IMR-90 (cell line): ENCODE measurements at regions not wholly inside any gene's neighbourhood (a gene's known extent, or its start where the extent isn't known, plus 50 kb on each side); places are given as distances from the start of the nearest gene placed in this dataset.

ENCODE experiments used
- ATAC-seq: fragments of 200-7000 bp; cut with Tn5 transposase; 2 replicates; pipeline ENCODE4 v1.9.1; 2020; ENCODE audit warnings: low read depth, mild to moderate bottlenecking, moderate library complexity
- BruUV-seq: library from RNA; stranded (reverse); fragments of 400-500 nt; replicated peaks from 2 replicates; lab custom pipeline; 2021; lab: Mats Ljungman, UMichigan
- CTCF ChIA-PET: fragments of 300-600 bp; formaldehyde crosslinking; extraction: SDS; loops from one replicate; lab custom pipeline; 2021; ENCODE audit warnings: antibody characterized with exemption; lab: Yijun Ruan, JAX
- POLR2A ChIA-PET: fragments of 300-600 bp; sonication (Branson Sonifier 250); formaldehyde crosslinking; loops from one replicate; lab custom pipeline; 2022; ENCODE audit warnings: antibody characterized with exemption; ENCODE audit not compliant: unreplicated experiment; lab: Charles Lee
- DNase-seq: peaks from one replicate; pipeline ENCODE4 v3.0.0; 2013
- H2AFZ ChIP-seq: replicated peaks from 2 replicates; pipeline ENCODE3; 2013; ENCODE audit warnings: low read length, mild to moderate bottlenecking; ENCODE audit not compliant: poor library complexity
- H2AK5ac ChIP-seq: 2 replicates; pipeline ENCODE4 v1.6.1; 2013; ENCODE audit warnings: low read depth, low read length, inconsistent platforms
- H2AK9ac ChIP-seq: replicated peaks from 2 replicates; pipeline ENCODE3; 2013; ENCODE audit warnings: mild to moderate bottlenecking, low read depth, low read length, moderate library complexity; ENCODE audit not compliant: poor library complexity
- H2BK120ac ChIP-seq: 2 replicates; pipeline ENCODE4 v1.6.1; 2013; ENCODE audit warnings: low read depth, low read length, inconsistent platforms
- H2BK15ac ChIP-seq: 3 replicates; pipeline ENCODE4 v1.6.1; 2013; ENCODE audit warnings: low read depth, low read length, inconsistent platforms
- H2BK20ac ChIP-seq: 2 replicates; pipeline ENCODE4 v1.6.1; 2013; ENCODE audit warnings: low read depth, mild to moderate bottlenecking, inconsistent platforms, low read length, moderate library complexity
- H2BK5ac ChIP-seq: 2 replicates; pipeline ENCODE4 v1.6.1; 2013; ENCODE audit warnings: mild to moderate bottlenecking, low read depth, low read length, inconsistent platforms; ENCODE audit not compliant: poor library complexity, severe bottlenecking
- H3K14ac ChIP-seq: replicated peaks from 2 replicates; pipeline ENCODE4 v1.6.1; 2013; ENCODE audit warnings: low read depth, low read length, inconsistent platforms
- H3K18ac ChIP-seq: 2 replicates; pipeline ENCODE4 v1.6.1; 2013; ENCODE audit warnings: low read depth, low read length, control low read depth
- H3K23ac ChIP-seq: 2 replicates; pipeline ENCODE4 v1.6.1; 2013; ENCODE audit warnings: low read depth, low read length, inconsistent platforms
- H3K27ac ChIP-seq: 2 replicates; pipeline ENCODE4 v1.5.1; 2013; ENCODE audit warnings: mild to moderate bottlenecking, control low read depth, low read length; ENCODE audit not compliant: insufficient read depth
- H3K27me3 ChIP-seq: 2 replicates; pipeline ENCODE4 v1.6.1; 2013; ENCODE audit warnings: low read length; ENCODE audit not compliant: control insufficient read depth, insufficient read depth
- H3K36me3 ChIP-seq: 2 replicates; pipeline ENCODE4 v1.6.1; 2013; ENCODE audit warnings: low read length, mixed read lengths; ENCODE audit not compliant: control insufficient read depth, insufficient read depth
- H3K4ac ChIP-seq: 2 replicates; pipeline ENCODE4 v1.6.1; 2013; ENCODE audit warnings: low read depth, low read length, inconsistent platforms
- H3K4me1 ChIP-seq: 2 replicates; pipeline ENCODE4 v1.6.1; 2013; ENCODE audit warnings: low read length, mixed read lengths; ENCODE audit not compliant: control insufficient read depth, insufficient read depth
- H3K4me2 ChIP-seq: 2 replicates; pipeline ENCODE4 v1.6.1; 2013; ENCODE audit warnings: low read depth, mild to moderate bottlenecking, control low read depth, low read length, moderate library complexity
- H3K4me3 ChIP-seq: 2 replicates; pipeline ENCODE4 v1.5.1; 2013; ENCODE audit warnings: low read depth, mild to moderate bottlenecking, control low read depth, low read length, moderate library complexity; ENCODE audit not compliant: insufficient read depth
- H3K56ac ChIP-seq: 2 replicates; pipeline ENCODE4 v1.6.1; 2013; ENCODE audit warnings: low read length, inconsistent platforms; ENCODE audit not compliant: insufficient read depth; ENCODE audit errors: extremely low read depth
- H3K79me1 ChIP-seq, 2 experiments: 2 replicates each; pipeline ENCODE4 v1.6.1; 2013; ENCODE audit warnings: low read length in 2 of 2, inconsistent platforms in 1 of 2, low read depth in 1 of 2
- H3K9ac ChIP-seq: 2 replicates; pipeline ENCODE4 v1.6.1; 2013; ENCODE audit warnings: low read depth, low read length, control low read depth
- H3K9me1 ChIP-seq: 2 replicates; pipeline ENCODE4 v1.6.1; 2013; ENCODE audit warnings: low read length, inconsistent platforms; ENCODE audit not compliant: insufficient read depth
- H3K9me3 ChIP-seq: 2 replicates; pipeline ENCODE4 v1.6.1; 2013; ENCODE audit warnings: low read length; ENCODE audit not compliant: control insufficient read depth, insufficient read depth
- H4K20me1 ChIP-seq: 2 replicates; pipeline ENCODE4 v1.6.1; 2013; ENCODE audit warnings: low read length, inconsistent platforms; ENCODE audit not compliant: insufficient read depth
- H4K5ac ChIP-seq: 2 replicates; pipeline ENCODE4 v1.6.1; 2013; ENCODE audit warnings: mild to moderate bottlenecking, low read depth, low read length, control low read depth
- H4K8ac ChIP-seq, 2 experiments: 2 replicates each; pipeline ENCODE4 v1.6.1; 2013; ENCODE audit warnings: low read depth in 2 of 2, low read length in 2 of 2, control low read depth in 1 of 2, inconsistent platforms in 1 of 2
- H4K91ac ChIP-seq: 2 replicates; pipeline ENCODE4 v1.6.1; 2013; ENCODE audit warnings: low read depth, low read length, inconsistent platforms; ENCODE audit not compliant: insufficient read depth
- BHLHE40 ChIP-seq: fragments of 150-350 bp; IDR thresholded peaks from 2 replicates; pipeline ENCODE4 v1.6.1; 2016; ENCODE audit warnings: mild to moderate bottlenecking, low read depth, low read length
- CHD1 ChIP-seq: IDR thresholded peaks from 2 replicates; pipeline ENCODE4 v1.6.1; 2012; ENCODE audit warnings: low read depth, low read length, improper control_type of control experiment
- FOS ChIP-seq: fragments of 150-350 bp; IDR thresholded peaks from 2 replicates; pipeline ENCODE4 v1.6.1; 2016; ENCODE audit warnings: low read depth, low read length
- MAZ ChIP-seq: IDR thresholded peaks from 2 replicates; pipeline ENCODE4 v1.6.1; 2012; ENCODE audit warnings: low read depth, mild to moderate bottlenecking, low read length, improper control_type of control experiment, moderate library complexity, borderline replicate concordance
- NFE2L2 ChIP-seq: fragments of 150-350 bp; IDR thresholded peaks from 2 replicates; pipeline ENCODE4 v1.6.1; 2016; ENCODE audit warnings: low read depth, mild to moderate bottlenecking, low read length
- RAD21 ChIP-seq: IDR thresholded peaks from 2 replicates; pipeline ENCODE4 v1.6.1; 2012; ENCODE audit warnings: low read length, improper control_type of control experiment
- SMC3 ChIP-seq: fragments of 150-350 bp; IDR thresholded peaks from 2 replicates; pipeline ENCODE4 v1.6.1; 2016; ENCODE audit warnings: low read depth, mild to moderate bottlenecking, antibody characterized with exemption, low read length, moderate library complexity
- WGBS, 2 experiments: methylation state at CpG; one replicate each; pipeline versions ENCODE4 v1.1.5 to v1.1.7; 2013; ENCODE audit warnings: missing lambda C conversion rate in 2 of 2; ENCODE audit not compliant: insufficient read length in 1 of 2; ENCODE audit errors: extremely low coverage in 2 of 2; 5-methylcytosine and 5-hydroxymethylcytosine counted together
- dilution Hi-C: fragments of 300-500 bp; cut with HindIII; formaldehyde crosslinking; loops from one replicate; pipeline ENCODE4 v1.14.3; 2018; ENCODE audit warnings: low sequenced_read_pairs; ENCODE audit not compliant: unreplicated experiment
- in situ Hi-C: fragments of 300-500 bp; cut with MboI; formaldehyde crosslinking; loops from 3 replicates; pipeline ENCODE4 v1.14.3; 2019; ENCODE audit warnings: low sequenced_read_pairs, inconsistent platforms, mixed read lengths
- intact Hi-C: fragments of 100-400 bp; cut with micrococcal nuclease; formaldehyde crosslinking; loops from 2 replicates; pipeline ENCODE4 v1.10.0; 2022
- TF ChIP-seq, protein P1 (sequence below): conservative IDR thresholded peaks from 2 replicates; pipeline ENCODE4 v1.5.1; 2012; ENCODE audit warnings: mild to moderate bottlenecking, low read depth, low read length, improper control_type of control experiment
- TF ChIP-seq, protein P2 (sequence below): fragments of 150-350 bp; IDR thresholded peaks from 2 replicates; pipeline ENCODE4 v1.6.1; 2016; ENCODE audit warnings: low read depth, mild to moderate bottlenecking, low read length, moderate library complexity, borderline replicate concordance

DNA sequence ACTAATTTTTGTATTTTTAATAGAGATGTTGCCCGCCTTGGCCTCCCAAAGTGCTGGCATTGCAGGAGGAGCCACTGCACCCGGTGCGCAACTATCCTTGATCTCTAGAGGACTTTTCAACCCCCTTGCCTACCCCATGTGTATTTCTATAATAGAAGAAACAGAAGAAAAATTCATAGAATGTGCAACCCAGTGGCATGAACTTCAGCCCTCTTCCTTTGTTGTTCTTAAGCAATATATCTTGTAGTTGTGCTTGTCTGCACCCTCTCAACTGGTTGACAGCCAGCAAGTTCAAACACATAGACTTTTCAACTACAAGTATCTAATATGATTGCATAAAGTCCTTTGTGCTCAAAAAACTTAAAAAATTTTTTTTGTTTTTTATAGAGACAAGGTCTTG lies 72.3 kb upstream of the NCOA3 start:
- no peak overlapping the region for H3K14ac ChIP-seq
- no peak overlapping the region for H4K5ac ChIP-seq
- H4K20me1 ChIP-seq, result no peaks in the 10 kb centered on the region
- WGBS, 2 experiments, result no CpG with 5 or more reads among the region's 3 CpGs
- no peak overlapping the region for H3K9ac ChIP-seq
- H2AK5ac ChIP-seq, result no peak overlapping the region
- H2BK15ac ChIP-seq, result no peak overlapping the region
- H3K79me1 ChIP-seq, result no peaks in the 10 kb centered on the region
- ChIA-PET CTCF (no interaction called here), POLR2A (no interaction called here)
- no peak overlapping the region for H2BK120ac ChIP-seq
- no peak overlapping the region for H4K91ac ChIP-seq
- no peaks in the 10 kb centered on the region for H3K27me3 ChIP-seq
- in situ Hi-C loops, result no loop called here
- no TSS peak for BruUV-seq
- no peaks in the 10 kb centered on the region for H3K9me1 ChIP-seq
- H3K56ac ChIP-seq, result no peak overlapping the region
- H3K23ac ChIP-seq, result no peak overlapping the region
- no peak overlapping the region for H3K4ac ChIP-seq
- peaks cover 16% of the 10 kb centered on the region for H3K9me3 ChIP-seq
- H2BK5ac ChIP-seq, result no peak overlapping the region
- no peak overlapping the region for H2BK20ac ChIP-seq
- H2AFZ ChIP-seq, result no peak overlapping the region
- H3K27ac ChIP-seq, result no peak overlapping the region
- no peak overlapping the region for H4K8ac ChIP-seq
- DNase-seq, result no peak
- no peak overlapping the region for H3K4me3 ChIP-seq
- no peak overlapping the region for H3K18ac ChIP-seq
- TF ChIP-seq BHLHE40 (no peak), SMC3 (no peak), RAD21 (no peak), FOS (no peak), CHD1 (no peak), MAZ (no peak), NFE2L2 (no peak)
- TF ChIP-seq, protein P1, sequence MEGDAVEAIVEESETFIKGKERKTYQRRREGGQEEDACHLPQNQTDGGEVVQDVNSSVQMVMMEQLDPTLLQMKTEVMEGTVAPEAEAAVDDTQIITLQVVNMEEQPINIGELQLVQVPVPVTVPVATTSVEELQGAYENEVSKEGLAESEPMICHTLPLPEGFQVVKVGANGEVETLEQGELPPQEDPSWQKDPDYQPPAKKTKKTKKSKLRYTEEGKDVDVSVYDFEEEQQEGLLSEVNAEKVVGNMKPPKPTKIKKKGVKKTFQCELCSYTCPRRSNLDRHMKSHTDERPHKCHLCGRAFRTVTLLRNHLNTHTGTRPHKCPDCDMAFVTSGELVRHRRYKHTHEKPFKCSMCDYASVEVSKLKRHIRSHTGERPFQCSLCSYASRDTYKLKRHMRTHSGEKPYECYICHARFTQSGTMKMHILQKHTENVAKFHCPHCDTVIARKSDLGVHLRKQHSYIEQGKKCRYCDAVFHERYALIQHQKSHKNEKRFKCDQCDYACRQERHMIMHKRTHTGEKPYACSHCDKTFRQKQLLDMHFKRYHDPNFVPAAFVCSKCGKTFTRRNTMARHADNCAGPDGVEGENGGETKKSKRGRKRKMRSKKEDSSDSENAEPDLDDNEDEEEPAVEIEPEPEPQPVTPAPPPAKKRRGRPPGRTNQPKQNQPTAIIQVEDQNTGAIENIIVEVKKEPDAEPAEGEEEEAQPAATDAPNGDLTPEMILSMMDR, result no peak
- TF ChIP-seq, protein P2, sequence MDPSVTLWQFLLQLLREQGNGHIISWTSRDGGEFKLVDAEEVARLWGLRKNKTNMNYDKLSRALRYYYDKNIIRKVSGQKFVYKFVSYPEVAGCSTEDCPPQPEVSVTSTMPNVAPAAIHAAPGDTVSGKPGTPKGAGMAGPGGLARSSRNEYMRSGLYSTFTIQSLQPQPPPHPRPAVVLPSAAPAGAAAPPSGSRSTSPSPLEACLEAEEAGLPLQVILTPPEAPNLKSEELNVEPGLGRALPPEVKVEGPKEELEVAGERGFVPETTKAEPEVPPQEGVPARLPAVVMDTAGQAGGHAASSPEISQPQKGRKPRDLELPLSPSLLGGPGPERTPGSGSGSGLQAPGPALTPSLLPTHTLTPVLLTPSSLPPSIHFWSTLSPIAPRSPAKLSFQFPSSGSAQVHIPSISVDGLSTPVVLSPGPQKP, result no peak
- intact Hi-C loops, result no loop called here
- H3K4me1 ChIP-seq, result no peaks in the 10 kb centered on the region; the same call in 1 of the 2 replicates
- no peak for ATAC-seq
- no peaks in the 10 kb centered on the region for H3K36me3 ChIP-seq
- no peak overlapping the region for H2AK9ac ChIP-seq
- H3K4me2 ChIP-seq, result no peak overlapping the region
- dilution Hi-C loops, result no loop called here
